ENCODE measurements at regions not wholly inside any gene's neighbourhood (a gene's known extent, or its start where the extent isn't known, plus 50 kb on each side); places are given as distances from the start of the nearest gene placed in this dataset.

DNA sequence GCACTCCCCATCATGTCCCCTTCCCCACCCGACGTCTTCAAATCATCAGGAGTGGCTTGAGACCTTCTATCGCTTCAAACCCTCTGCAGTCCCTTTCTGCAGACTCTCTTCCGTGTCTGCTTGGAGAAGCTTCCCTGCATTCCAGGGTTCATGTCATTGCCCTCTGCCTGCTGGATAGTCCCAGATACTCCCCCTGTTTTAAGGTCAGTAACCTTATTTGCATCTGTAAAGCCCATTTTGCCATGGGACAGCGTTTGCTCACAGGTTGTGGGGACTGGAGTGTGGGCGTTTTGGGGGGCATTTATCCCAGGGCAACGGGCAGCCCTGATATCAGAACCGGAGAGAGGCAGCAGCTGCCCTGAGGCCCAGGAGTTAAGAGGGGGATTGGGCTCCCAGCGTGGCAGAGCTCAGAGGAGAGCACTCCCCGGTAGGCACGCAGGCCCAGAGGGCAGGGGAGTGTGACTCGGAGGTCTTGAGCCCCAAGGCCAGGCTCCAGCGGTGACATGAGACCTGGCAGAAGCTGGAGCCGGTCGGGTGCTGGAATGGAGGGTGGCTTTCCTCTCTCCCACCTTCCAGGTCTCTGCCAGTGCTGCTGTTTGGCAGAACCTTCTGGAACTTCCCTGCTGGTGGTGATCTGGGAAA is 73.8 kb downstream of the RTP5 start:
- no peak for DNase-seq (ENCODE audit: low spot score)

GRCh38 chr2:241943961-241944575 is 74.5 kb downstream of the RTP5 start:
- no peak for DNase-seq (ENCODE audit: low spot score)

GRCh38 chr2:241944821-241945220 is 75.3 kb downstream of the RTP5 start:
- no peak for DNase-seq (ENCODE audit: low spot score)

DNA sequence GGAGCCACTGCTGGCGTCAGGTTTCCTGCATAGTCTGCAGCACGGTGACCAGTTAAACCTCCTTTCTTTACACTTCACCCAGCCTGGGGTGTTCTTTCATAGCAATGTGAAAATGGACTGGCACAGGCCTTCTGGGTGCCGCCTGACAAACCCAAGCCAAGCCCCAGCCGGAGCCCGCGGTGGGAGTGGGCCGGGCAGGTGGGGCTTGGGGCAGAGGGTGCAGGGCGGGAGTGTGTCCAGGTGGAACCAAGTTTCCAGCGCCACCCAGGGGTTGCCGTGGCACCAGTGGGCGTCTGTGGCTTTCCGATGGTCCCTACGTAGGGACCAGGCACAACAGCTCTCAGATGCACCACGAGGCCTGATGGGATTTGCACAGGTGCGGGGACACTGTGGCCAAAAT is 75.8 kb downstream of the RTP5 start:
- no peak for DNase-seq (ENCODE audit: low spot score)

DNA sequence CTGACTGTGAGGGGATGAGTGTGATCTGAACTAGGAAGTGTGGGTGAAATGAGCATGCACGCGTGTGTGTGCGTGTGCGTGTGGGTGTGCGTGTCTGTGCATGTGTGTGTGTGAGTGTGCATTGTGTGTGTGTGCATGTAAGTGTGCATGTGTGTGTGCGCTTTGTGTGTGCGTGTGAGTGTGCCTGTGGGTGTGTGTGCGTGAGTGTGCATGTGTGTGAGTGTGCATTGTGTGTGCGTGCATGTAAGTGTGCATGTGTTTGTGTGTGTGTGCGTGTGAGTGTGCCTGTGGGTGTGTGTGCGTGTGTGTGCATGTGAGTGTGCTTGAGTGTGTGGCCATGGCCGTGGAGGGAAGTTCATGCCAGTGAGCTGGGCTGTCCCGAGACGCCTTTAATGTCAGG is 76.3 kb downstream of the RTP5 start:
- DNase-seq (ENCODE audit: low spot score), result no peak

GRCh38 chr2:241946306-241947003 is 76.9 kb downstream of the RTP5 start:
- no peak for DNase-seq (ENCODE audit: low spot score)

DNA sequence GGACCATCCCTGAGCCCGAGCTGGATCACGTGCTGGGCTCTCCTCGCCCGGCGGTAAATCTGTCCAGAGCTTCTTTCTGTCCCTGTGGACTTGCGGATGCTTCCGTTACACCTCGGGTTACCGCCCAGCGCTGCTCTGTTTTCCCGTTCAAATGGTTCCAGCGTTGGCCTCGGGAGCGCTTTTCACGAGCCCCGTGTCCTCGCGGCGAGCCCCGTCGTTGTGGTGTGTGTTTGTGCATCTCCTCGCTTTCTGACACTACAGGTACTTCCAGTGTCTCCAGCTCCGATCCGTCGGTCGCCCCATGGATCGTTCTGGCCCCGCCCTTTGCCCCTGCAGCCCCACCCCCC is 77.4 kb downstream of the RTP5 start:
- no peak for DNase-seq (ENCODE audit: low spot score)

- no peak for DNase-seq (ENCODE audit: low spot score)
These were observed 77.9 kb downstream of the RTP5 start for GRCh38 chr2:241947401-241947800.

GRCh38 chr2:241947876-241948275 is 78.3 kb downstream of the RTP5 start:
- DNase-seq (ENCODE audit: low spot score), result no peak

GRCh38 chr2:241948299-241948897 is 78.9 kb downstream of the RTP5 start:
- DNase-seq (ENCODE audit: low spot score), result no peak

GRCh38 chr2:241948901-241949735 is 79.6 kb downstream of the RTP5 start:
- no peak for DNase-seq (ENCODE audit: low spot score)

DNA sequence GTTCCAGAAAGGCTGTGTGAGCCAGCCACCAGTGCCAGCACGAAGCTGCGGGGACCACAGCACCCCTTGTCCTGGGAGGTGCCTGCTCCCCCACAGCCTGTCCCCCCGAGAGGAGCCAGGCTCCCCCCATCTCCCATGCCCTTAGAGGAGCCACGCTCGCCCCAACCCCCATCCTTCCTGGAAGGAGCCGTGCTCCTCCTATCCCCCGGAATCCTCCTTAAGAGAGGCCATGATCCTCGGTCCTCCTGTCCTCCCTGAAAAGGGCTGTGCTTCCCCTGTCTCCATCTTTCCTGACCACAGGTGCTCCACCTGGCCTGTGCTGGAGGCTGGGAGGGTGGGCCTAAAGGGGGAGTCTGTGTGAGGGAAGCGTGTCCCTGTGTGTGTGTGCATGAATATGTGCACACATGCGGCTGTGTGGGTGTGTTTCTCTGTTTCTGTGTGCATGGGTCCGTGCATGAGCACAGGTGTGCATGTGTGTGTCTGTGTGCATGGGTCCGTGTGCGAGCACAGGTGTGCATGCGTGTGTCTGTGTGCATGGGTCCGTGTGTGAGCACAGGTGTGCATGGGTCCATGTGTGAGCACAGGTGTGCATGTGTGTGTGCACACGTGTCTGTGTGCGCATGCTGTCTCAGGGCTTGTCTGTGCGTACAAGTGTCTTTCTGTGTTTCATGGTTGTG is 80.3 kb downstream of the RTP5 start:
- no peak for DNase-seq (ENCODE audit: low spot score)

DNA sequence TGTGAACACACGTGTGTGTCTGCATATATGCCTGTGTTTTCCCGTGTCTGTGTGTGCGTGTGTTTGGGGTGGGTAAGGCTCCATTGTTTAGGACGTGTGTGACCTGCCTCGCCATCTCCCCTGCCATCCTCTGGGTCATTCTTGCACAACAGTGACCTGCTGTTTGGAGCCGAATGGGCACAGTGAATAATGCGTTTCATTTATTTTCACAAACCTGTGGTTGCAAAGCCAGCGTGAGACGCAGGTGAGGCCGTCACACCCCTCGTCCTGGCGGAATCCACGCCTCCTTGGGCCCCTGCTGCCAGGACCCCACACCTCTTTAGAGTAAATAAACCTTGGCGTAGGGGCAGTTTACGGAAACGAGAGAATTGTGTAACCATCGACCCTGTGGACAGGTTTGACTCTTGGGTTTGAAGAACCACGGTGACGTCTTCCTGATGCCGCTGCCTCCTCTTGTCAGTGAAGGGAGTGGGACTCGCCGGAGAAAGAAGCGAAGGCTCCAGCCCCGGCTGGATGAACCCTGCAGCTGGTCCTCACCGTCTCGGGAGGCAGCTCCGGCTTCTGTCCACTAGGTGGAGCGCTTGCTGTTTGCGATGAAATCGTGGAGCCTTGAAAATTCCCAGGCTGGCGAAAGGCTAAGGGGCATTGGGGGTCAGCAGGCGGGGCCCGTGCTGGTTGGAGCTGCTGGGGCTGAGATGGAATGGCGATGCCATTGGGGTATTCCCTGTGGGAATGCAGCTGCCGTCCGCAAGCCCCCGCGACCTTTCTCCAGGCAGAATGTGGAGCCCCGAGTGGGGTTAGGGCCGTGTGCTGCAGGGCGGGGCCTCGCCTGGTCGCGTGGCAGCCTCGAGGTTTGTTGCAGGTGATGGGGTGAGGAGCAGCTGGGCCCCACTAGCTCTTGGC is 81.1 kb downstream of the RTP5 start:
- peak; percentile 79 for DNase-seq (ENCODE audit: low spot score)

GRCh38 chr2:241951316-241951700 is 81.8 kb downstream of the RTP5 start:
- no peak for DNase-seq (ENCODE audit: low spot score)

GRCh38 chr2:241951920-241952319 is 82.4 kb downstream of the RTP5 start:
- no peak for DNase-seq (ENCODE audit: low spot score)

GRCh38 chr2:241952816-241953215 is 83.3 kb downstream of the RTP5 start:
- no peak for DNase-seq (ENCODE audit: low spot score)

DNA sequence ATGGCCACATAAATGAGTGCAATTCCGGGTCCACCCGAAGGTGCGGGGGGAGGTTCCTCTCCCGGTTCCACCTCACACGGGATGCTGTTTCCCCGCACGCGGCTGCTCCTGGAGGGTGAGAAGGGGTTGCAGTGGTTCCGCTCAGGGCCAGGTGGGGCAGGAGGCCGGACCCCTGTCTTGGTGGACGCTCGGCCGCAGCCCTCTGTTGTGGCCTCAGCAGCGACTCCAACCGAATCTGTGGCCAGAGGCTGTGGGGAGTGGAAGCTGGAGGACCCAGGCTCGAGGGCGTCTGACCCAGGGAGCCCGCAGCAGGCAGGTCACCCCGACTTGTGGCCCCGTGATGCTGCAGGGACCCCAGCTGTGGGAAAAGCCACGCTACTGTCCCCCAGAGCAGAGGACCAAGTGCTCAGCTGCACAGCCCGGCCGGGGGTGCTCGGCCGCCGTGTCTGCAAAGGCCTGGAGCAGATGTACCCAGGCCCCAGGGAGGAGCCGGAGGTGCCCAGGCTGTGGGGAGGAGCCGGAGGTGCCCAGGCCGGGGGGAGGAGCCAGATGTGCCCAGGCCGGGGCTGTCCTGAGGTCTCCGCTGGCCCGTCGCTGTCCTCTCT is 83.9 kb downstream of the RTP5 start:
- DNase-seq (ENCODE audit: low spot score), result no peak

DNA sequence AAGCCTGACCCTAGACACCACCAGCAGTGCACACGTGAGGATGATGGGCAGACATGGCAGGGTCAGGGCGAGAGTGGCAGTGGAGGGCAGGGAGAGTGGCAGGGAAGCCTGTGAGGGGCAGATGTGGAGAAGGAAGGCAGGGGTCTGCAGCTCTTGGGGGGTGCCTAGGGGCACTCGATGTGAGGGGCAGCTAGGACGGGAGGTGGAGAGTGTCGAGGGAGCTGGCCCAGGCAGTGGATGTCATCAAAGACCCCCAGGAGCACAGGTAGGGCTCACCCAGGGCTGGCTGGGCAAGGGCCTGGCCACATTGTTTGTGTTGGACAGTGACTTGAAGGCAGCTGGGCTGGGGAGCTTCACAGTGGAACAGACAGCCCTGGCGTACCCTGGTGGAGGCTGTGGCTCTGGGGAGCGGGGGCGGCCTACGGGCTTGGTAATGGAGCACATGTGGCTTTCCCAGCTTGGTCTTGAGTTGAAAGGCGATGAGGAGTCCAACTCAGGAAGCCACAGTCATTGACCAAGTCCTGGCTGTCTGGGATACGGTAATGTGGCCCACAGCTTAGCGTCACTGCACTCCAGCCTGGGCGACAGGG is 87.1 kb downstream of the RTP5 start:
- no peak for DNase-seq (ENCODE audit: low spot score)

- no peak for DNase-seq (ENCODE audit: low spot score)
These were observed 87.7 kb downstream of the RTP5 start for GRCh38 chr2:241957276-241957675.
